DOHH2 (cell line): ENCODE measurements at regions not wholly inside any gene's neighbourhood (a gene's known extent, or its start where the extent isn't known, plus 50 kb on each side); places are given as distances from the start of the nearest gene placed in this dataset.

Experiments used
- H3F3A ChIP-seq: fragments of 200-600 bp; sonication (generic), shearing (Covaris generic); 2 replicates; pipeline ENCODE4 v1.6.0; 2016; ENCODE audit warnings: antibody characterized with exemption, mild to moderate bottlenecking; ENCODE audit not compliant: control insufficient read depth, insufficient read depth
- H3K27ac ChIP-seq: fragments of 200-600 bp; sonication (generic); 2 replicates; pipeline ENCODE4 v1.5.1; 2014; ENCODE audit warnings: low read depth, mild to moderate bottlenecking, low read length, moderate library complexity
- H3K27me3 ChIP-seq: fragments of 200-600 bp; sonication (generic); 2 replicates; pipeline ENCODE4 v1.6.1; 2014; ENCODE audit warnings: mild to moderate bottlenecking, low read length, mixed read lengths; ENCODE audit not compliant: control insufficient read depth
- H3K36me3 ChIP-seq: fragments of 200-600 bp; sonication (generic); 2 replicates; pipeline ENCODE4 v1.6.1; 2014; ENCODE audit warnings: mild to moderate bottlenecking, low read length, moderate library complexity, mixed read lengths; ENCODE audit not compliant: control insufficient read depth
- H3K4me1 ChIP-seq: fragments of 200-600 bp; sonication (generic); 2 replicates; pipeline ENCODE4 v1.6.1; 2014; ENCODE audit warnings: mild to moderate bottlenecking, low read length, mixed read lengths; ENCODE audit not compliant: control insufficient read depth
- H3K4me2 ChIP-seq: fragments of 200-600 bp; sonication (generic); 2 replicates; pipeline ENCODE4 v1.6.0; 2014; ENCODE audit warnings: mild to moderate bottlenecking, low read length, moderate library complexity
- H3K4me3 ChIP-seq: fragments of 200-600 bp; sonication (generic); 2 replicates; pipeline ENCODE4 v1.5.1; 2014; ENCODE audit warnings: mild to moderate bottlenecking, low read length, mixed read lengths
- H3K79me2 ChIP-seq: fragments of 200-600 bp; sonication (generic); 2 replicates; pipeline ENCODE4 v1.6.1; 2014; ENCODE audit warnings: mild to moderate bottlenecking, low read length, mixed read lengths; ENCODE audit not compliant: control insufficient read depth
- H3K9me2 ChIP-seq: fragments of 200-600 bp; sonication (generic); replicated peaks from 2 replicates; pipeline ENCODE4 v1.6.1; 2014; ENCODE audit warnings: mild to moderate bottlenecking, low read length, mixed read lengths; ENCODE audit not compliant: control insufficient read depth
- H3K9me3 ChIP-seq: fragments of 200-600 bp; sonication (generic); 2 replicates; pipeline ENCODE4 v1.6.1; 2014; ENCODE audit warnings: antibody characterized with exemption, low read length, mixed read lengths; ENCODE audit not compliant: control insufficient read depth, insufficient read depth
- H4K20me1 ChIP-seq: fragments of 200-600 bp; sonication (generic); 2 replicates; pipeline ENCODE4 v1.6.0; 2014; ENCODE audit warnings: low read depth, mild to moderate bottlenecking, antibody characterized with exemption, low read length, moderate library complexity; ENCODE audit not compliant: control insufficient read depth, insufficient read depth
- CTCF ChIP-seq: fragments of 200-600 bp; sonication (generic); IDR thresholded peaks from one replicate; pipeline ENCODE4 v1.5.1; 2014; ENCODE audit warnings: antibody characterized with exemption, mild to moderate bottlenecking, low read depth, low read length; ENCODE audit not compliant: poor library complexity, severe bottlenecking
- EZH2phosphoT487 ChIP-seq: fragments of 200-600 bp; sonication (generic); IDR thresholded peaks from 2 replicates; pipeline ENCODE4 v1.6.1; 2017; ENCODE audit warnings: borderline replicate concordance, mild to moderate bottlenecking, antibody characterized with exemption, low read length, moderate library complexity, mixed read lengths

GRCh38 chr11:30109774-30110173, 92.9 kb upstream of the KCNA4 start:
- Histone ChIP-seq H3F3A (no peaks in the 10 kb centered on the region), H3K4me1 (no peaks in the 10 kb centered on the region), H3K27me3 (no peaks in the 10 kb centered on the region)

DNA sequence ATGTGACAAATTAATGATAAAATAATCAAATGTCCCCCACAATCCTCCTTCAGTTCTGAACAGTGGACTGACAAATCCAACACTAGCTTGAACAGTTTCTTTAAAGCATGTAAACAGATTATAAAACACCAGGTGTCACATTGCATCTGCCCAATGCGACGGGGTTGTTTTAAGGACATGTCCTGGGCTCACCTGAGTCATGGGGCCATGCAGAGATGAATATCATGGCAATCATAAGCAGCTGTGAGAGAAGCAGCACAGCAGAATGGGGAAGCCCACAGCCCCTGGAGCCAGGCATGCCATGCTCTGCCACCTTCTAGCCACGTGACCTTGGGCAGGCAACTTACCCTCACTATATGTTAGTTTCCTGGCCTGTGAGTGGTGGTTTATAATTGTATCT, 93.9 kb upstream of the KCNA4 start:
- H3K4me2 ChIP-seq, result no peak overlapping the region
- H4K20me1 ChIP-seq, result no peaks in the 10 kb centered on the region
- H3K27me3 ChIP-seq, result no peaks in the 10 kb centered on the region
- no peak overlapping the region for H3K27ac ChIP-seq
- no peaks in the 10 kb centered on the region for H3K36me3 ChIP-seq
- H3K4me3 ChIP-seq, result no peak overlapping the region
- no peaks in the 10 kb centered on the region for H3K79me2 ChIP-seq
- H3K9me2 ChIP-seq, result no peaks in the 10 kb centered on the region
- no peaks in the 10 kb centered on the region for H3K9me3 ChIP-seq
- H3F3A ChIP-seq, result no peaks in the 10 kb centered on the region
- TF ChIP-seq EZH2phosphoT487 (no peak), CTCF (no peak)
- no peaks in the 10 kb centered on the region for H3K4me1 ChIP-seq

More at GRCh38 chr11:30109774-30110173, 92.9 kb upstream of the KCNA4 start:
- no peak overlapping the region for H3K4me3 ChIP-seq
- no peak overlapping the region for H3K4me2 ChIP-seq
- TF ChIP-seq EZH2phosphoT487, result no peak
- TF ChIP-seq CTCF, result no peak
- no peaks in the 10 kb centered on the region for H3K79me2 ChIP-seq
- no peaks in the 10 kb centered on the region for H3K9me3 ChIP-seq
- no peaks in the 10 kb centered on the region for H4K20me1 ChIP-seq
- H3K36me3 ChIP-seq, result no peaks in the 10 kb centered on the region
- H3K27ac ChIP-seq, result no peak overlapping the region
- H3K9me2 ChIP-seq, result no peaks in the 10 kb centered on the region

DNA sequence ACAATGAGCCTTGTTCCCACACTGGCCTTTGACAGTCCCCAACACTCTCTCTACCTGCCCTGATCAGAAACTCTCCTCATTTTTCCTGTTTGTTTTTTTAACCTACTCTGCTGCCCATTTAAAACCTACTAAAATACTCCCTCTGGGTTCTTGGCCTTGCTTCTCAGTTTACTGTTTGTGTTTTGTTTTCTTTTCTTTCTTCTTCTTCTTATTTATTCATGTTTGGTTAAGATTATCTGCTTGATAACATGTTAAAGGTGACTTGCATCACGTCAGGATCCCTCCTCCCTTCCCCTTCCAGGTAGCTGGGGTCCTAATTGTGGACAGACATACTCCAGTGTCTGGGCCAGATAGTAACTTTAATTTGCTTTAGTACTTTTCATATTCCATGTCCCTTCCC, 95.0 kb upstream of the KCNA4 start:
- no peaks in the 10 kb centered on the region for H3K36me3 ChIP-seq
- H3K27me3 ChIP-seq, result no peaks in the 10 kb centered on the region
- TF ChIP-seq EZH2phosphoT487 (no peak), CTCF (no peak)
- H3K79me2 ChIP-seq, result no peaks in the 10 kb centered on the region
- no peak overlapping the region for H3K4me3 ChIP-seq
- H3K27ac ChIP-seq, result no peak overlapping the region
- no peaks in the 10 kb centered on the region for H4K20me1 ChIP-seq
- H3K4me2 ChIP-seq, result no peak overlapping the region
- H3F3A ChIP-seq, result no peaks in the 10 kb centered on the region
- no peaks in the 10 kb centered on the region for H3K9me3 ChIP-seq
- H3K4me1 ChIP-seq, result no peaks in the 10 kb centered on the region
- H3K9me2 ChIP-seq, result no peaks in the 10 kb centered on the region
